PC-3 (cell line): ENCODE measurements at regions not wholly inside any gene's neighbourhood (a gene's known extent, or its start where the extent isn't known, plus 50 kb on each side); places are given as distances from the start of the nearest gene placed in this dataset.

Source experiments
- ATAC-seq: fragments of 200-7000 bp; cut with Tn5 transposase; 2 replicates; pipeline ENCODE4 v1.9.1; 2020; ENCODE audit warnings: mild to moderate bottlenecking, moderate library complexity
- BruUV-seq: library from RNA; stranded (reverse); fragments of 400-500 nt; replicated peaks from 2 replicates; lab custom pipeline; 2021; lab: Mats Ljungman, UMichigan
- CTCF ChIA-PET: fragments of 300-600 bp; sonication (Branson Sonifier 250); formaldehyde crosslinking; loops from one replicate; lab custom pipeline; 2022; ENCODE audit warnings: antibody characterized with exemption; lab: Charles Lee
- POLR2A ChIA-PET: fragments of 300-600 bp; sonication (Branson Sonifier 250); formaldehyde crosslinking; loops from one replicate; lab custom pipeline; 2022; ENCODE audit warnings: antibody characterized with exemption; ENCODE audit not compliant: unreplicated experiment; lab: Charles Lee
- DNase-seq: peaks from one replicate; pipeline ENCODE4 v3.0.0-alpha.2; 2015
- H2AFZ ChIP-seq: fragments of 300-600 bp; sonication (generic); 2 replicates; pipeline ENCODE4 v1.6.0; 2016; ENCODE audit warnings: antibody characterized with exemption, low read length
- H3F3A ChIP-seq: fragments of 300-600 bp; sonication (generic); one replicate; pipeline ENCODE4 v1.6.0; 2017; ENCODE audit warnings: antibody characterized with exemption, low read length, control low read depth, mild to moderate bottlenecking; ENCODE audit not compliant: unreplicated experiment
- H3K27ac ChIP-seq: fragments of 300-600 bp; sonication (generic); 2 replicates; pipeline ENCODE4 v1.5.1; 2016; ENCODE audit warnings: mild to moderate bottlenecking, low read length
- H3K27me3 ChIP-seq: fragments of 300-600 bp; sonication (generic); 2 replicates; pipeline ENCODE4 v1.6.1; 2016; ENCODE audit warnings: low read length, mixed read lengths
- H3K36me3 ChIP-seq: fragments of 300-600 bp; sonication (generic); 2 replicates; pipeline ENCODE4 v1.6.1; 2016; ENCODE audit warnings: low read depth, mixed run types, low read length, mixed read lengths
- H3K4me1 ChIP-seq: fragments of 300-600 bp; sonication (generic); 2 replicates; pipeline ENCODE4 v1.5.1; 2016; ENCODE audit warnings: low read length; ENCODE audit not compliant: insufficient read depth
- H3K4me2 ChIP-seq: fragments of 300-600 bp; sonication (generic); 2 replicates; pipeline ENCODE4 v1.6.0; 2016; ENCODE audit warnings: low read length
- H3K4me3 ChIP-seq: fragments of 300-600 bp; sonication (generic); 2 replicates; pipeline ENCODE4 v1.5.1; 2016; ENCODE audit warnings: mild to moderate bottlenecking, low read length, mixed read lengths
- H3K79me2 ChIP-seq: fragments of 300-600 bp; sonication (generic); 2 replicates; pipeline ENCODE4 v1.6.1; 2017; ENCODE audit warnings: low read length, mixed read lengths
- H3K9ac ChIP-seq: fragments of 300-600 bp; sonication (generic); 2 replicates; pipeline ENCODE4 v1.6.0; 2016; ENCODE audit warnings: mild to moderate bottlenecking, low read length
- H3K9me2 ChIP-seq: fragments of 300-600 bp; sonication (generic); replicated peaks from 2 replicates; pipeline ENCODE4 v1.6.1; 2016; ENCODE audit warnings: mixed run types, low read length, mixed read lengths
- H3K9me3 ChIP-seq: fragments of 300-600 bp; sonication (generic); 2 replicates; pipeline ENCODE4 v1.6.1; 2016; ENCODE audit warnings: low read length, mixed read lengths
- H4K20me1 ChIP-seq: fragments of 300-600 bp; sonication (generic); 2 replicates; pipeline ENCODE4 v1.6.1; 2016; ENCODE audit warnings: low read length, mixed read lengths
- EZH2 ChIP-seq: fragments of 300-600 bp; sonication (generic); IDR thresholded peaks from one replicate; pipeline ENCODE4 v1.6.1; 2017; ENCODE audit warnings: antibody characterized with exemption, mild to moderate bottlenecking, low read length; ENCODE audit not compliant: unreplicated experiment
- EZH2phosphoT487 ChIP-seq: fragments of 300-600 bp; sonication (generic); IDR thresholded peaks from 2 replicates; pipeline ENCODE4 v1.6.1; 2018; ENCODE audit warnings: mild to moderate bottlenecking, antibody characterized with exemption, low read length, borderline replicate concordance
- intact Hi-C: fragments of 100-400 bp; cut with micrococcal nuclease; formaldehyde crosslinking; loops from 2 replicates; pipeline ENCODE4 v1.9.0; 2023
- TF ChIP-seq, protein P1 (sequence below): fragments of 300-600 bp; sonication (generic); conservative IDR thresholded peaks from 2 replicates; pipeline ENCODE4 v1.5.1; 2017; ENCODE audit warnings: antibody characterized with exemption, low read depth, mild to moderate bottlenecking, low read length

DNA sequence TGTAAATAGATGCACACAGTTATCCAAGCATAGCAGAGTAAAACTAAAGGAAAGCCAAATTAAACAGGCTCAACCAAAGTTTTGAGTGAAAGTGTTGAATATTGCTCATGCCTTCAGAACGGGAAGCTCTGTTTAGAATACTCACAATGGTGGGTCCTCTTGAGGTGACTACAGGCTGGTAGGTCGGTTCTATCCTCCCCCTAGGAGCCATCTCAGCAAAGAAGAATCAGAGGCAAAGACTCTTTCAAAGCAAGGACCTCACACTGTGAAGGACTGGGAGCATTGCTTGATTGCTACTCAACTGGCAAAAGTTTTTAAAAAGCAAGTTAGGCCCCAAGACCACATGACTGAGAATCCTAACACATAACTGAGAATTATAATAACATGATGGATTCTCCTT lies 88.4 kb upstream of the JAG1 start:
- Histone ChIP-seq H3F3A (peaks cover 8% of the 10 kb centered on the region), H3K9me3 (peaks cover 10% of the 10 kb centered on the region), H4K20me1 (no peaks in the 10 kb centered on the region), H2AFZ (0 out of 2 replicates have a peak overlapping the region, but pooled peaks have one; percentile 10), H3K27ac (peak overlapping the region; percentile 94), H3K4me3 (no peak overlapping the region), H3K79me2 (no peaks in the 10 kb centered on the region), H3K36me3 (peaks cover 9% of the 10 kb centered on the region; the same call in 1 of the 2 replicates), H3K9me2 (no peaks in the 10 kb centered on the region), H3K27me3 (no peaks in the 10 kb centered on the region), H3K9ac (peak overlapping the region; percentile 62), H3K4me1 (peaks cover 42% of the 10 kb centered on the region), H3K4me2 (peak overlapping the region; percentile 30)
- CTCF ChIA-PET: interaction anchor here (1.9 kb wide), 1 partner anchor 88 kb away, joined by 12 read pairs; the partner anchor contains the start of gene JAG1
- ATAC-seq (no peak), DNase-seq (no peak)
- intact Hi-C loops: loop anchor here (5.0 kb wide), 2 partner anchors 240 to 260 kb away; no protein-coding TSS in a partner anchor
- TF ChIP-seq EZH2 (no peak), EZH2phosphoT487 (no peak)
- TF ChIP-seq, protein P1, sequence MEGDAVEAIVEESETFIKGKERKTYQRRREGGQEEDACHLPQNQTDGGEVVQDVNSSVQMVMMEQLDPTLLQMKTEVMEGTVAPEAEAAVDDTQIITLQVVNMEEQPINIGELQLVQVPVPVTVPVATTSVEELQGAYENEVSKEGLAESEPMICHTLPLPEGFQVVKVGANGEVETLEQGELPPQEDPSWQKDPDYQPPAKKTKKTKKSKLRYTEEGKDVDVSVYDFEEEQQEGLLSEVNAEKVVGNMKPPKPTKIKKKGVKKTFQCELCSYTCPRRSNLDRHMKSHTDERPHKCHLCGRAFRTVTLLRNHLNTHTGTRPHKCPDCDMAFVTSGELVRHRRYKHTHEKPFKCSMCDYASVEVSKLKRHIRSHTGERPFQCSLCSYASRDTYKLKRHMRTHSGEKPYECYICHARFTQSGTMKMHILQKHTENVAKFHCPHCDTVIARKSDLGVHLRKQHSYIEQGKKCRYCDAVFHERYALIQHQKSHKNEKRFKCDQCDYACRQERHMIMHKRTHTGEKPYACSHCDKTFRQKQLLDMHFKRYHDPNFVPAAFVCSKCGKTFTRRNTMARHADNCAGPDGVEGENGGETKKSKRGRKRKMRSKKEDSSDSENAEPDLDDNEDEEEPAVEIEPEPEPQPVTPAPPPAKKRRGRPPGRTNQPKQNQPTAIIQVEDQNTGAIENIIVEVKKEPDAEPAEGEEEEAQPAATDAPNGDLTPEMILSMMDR: no peak
- POLR2A ChIA-PET: interaction anchor here (0.5 kb wide), 1 partner anchor 91 kb away, joined by 6 read pairs; no protein-coding TSS in a partner anchor
- no TSS peak for BruUV-seq

DNA sequence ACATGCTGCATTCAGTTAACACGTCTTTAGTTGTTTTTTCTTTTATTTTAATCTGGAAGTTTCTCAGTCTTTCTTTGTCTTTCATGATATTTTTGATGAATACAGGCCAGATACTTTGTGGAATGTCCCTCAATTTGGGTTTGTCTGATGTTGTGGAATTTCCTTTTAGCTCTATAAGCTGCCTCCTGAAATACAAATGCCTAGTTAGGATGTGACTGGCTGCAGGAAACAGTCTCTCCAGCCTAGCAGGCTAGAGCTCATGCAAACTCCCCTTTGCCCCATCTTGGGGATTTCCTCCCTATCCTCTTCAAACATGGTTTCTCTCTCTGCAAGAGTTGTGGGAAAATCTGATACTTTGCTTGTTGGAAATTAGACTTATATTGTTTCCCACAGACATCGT lies 89.3 kb upstream of the JAG1 start:
- intact Hi-C loops: loop anchor here (5.0 kb wide), 2 partner anchors 239 to 259 kb away; no protein-coding TSS in a partner anchor
- POLR2A ChIA-PET: interaction anchor here (0.6 kb wide), 2 partner anchors 101 to 1173 kb away, joined by 4 to 5 read pairs; no protein-coding TSS in a partner anchor
- H3K27ac ChIP-seq: no peak overlapping the region
- H2AFZ ChIP-seq: no peak overlapping the region
- H4K20me1 ChIP-seq: no peaks in the 10 kb centered on the region
- no peaks in the 10 kb centered on the region for H3K79me2 ChIP-seq
- no peaks in the 10 kb centered on the region for H3K27me3 ChIP-seq
- H3K4me2 ChIP-seq: no peak overlapping the region
- no peak for DNase-seq
- peaks cover 2% of the 10 kb centered on the region; the same call in 1 of the 2 replicates for H3K36me3 ChIP-seq
- H3F3A ChIP-seq: peaks cover 8% of the 10 kb centered on the region
- ATAC-seq: no peak
- H3K9me3 ChIP-seq: peaks cover 2% of the 10 kb centered on the region
- H3K4me1 ChIP-seq: peaks cover 42% of the 10 kb centered on the region
- no peaks in the 10 kb centered on the region for H3K9me2 ChIP-seq
- no TSS peak for BruUV-seq
- H3K9ac ChIP-seq: no peak overlapping the region
- CTCF ChIA-PET: no interaction called here
- no peak overlapping the region for H3K4me3 ChIP-seq
- TF ChIP-seq, protein P1: no peak
- no peak for TF ChIP-seq EZH2
- TF ChIP-seq EZH2phosphoT487: no peak

DNA sequence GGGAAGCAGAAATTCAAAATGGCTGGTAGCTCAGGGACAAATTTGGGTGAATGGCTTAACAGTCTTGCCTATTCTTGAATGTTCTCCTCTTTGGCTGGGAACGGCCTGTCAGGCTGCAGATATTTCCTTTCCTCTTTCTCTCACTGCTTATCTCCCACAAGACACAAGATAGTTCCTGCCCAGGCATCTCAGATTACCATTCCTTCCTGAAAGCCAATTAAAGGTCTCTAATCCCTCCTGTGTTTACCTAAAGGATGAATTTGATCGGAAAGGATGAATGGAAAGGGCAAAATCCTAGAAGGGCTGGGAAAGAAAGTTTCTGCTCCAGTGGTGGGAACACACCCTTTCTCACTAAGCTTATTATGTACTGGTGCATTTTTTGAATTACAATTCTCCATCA lies 95.9 kb upstream of the JAG1 start:
- no peak overlapping the region for H3K4me3 ChIP-seq
- H3K27ac ChIP-seq: no peak overlapping the region
- no peaks in the 10 kb centered on the region for H4K20me1 ChIP-seq
- BruUV-seq: no TSS peak
- H3K36me3 ChIP-seq: no peaks in the 10 kb centered on the region
- no peaks in the 10 kb centered on the region for H3K79me2 ChIP-seq
- H3K9me3 ChIP-seq: no peaks in the 10 kb centered on the region
- ChIA-PET CTCF (no interaction called here), POLR2A (no interaction called here)
- H3K9ac ChIP-seq: no peak overlapping the region
- TF ChIP-seq EZH2 (no peak), EZH2phosphoT487 (no peak)
- TF ChIP-seq, protein P1: no peak
- no peak overlapping the region for H2AFZ ChIP-seq
- peaks cover 22% of the 10 kb centered on the region for H3K4me1 ChIP-seq
- H3F3A ChIP-seq: no peaks in the 10 kb centered on the region
- DNase-seq: peak; percentile 47
- H3K4me2 ChIP-seq: no peak overlapping the region
- H3K9me2 ChIP-seq: no peaks in the 10 kb centered on the region
- no peaks in the 10 kb centered on the region for H3K27me3 ChIP-seq
- intact Hi-C loops: no loop called here
- ATAC-seq: peak; percentile 25; the same call in 1 of the 2 replicates
